ENCODE measurements at regions not wholly inside any gene's neighbourhood (a gene's known extent, or its start where the extent isn't known, plus 50 kb on each side); places are given as distances from the start of the nearest gene placed in this dataset.

GRCh38 chr5:147170603-147171002, 64.2 kb upstream of the STK32A start:
- 44 to 73% methylated on average over 4 of the region's 4 CpGs for WGBS, 2 donors
- H3K27ac ChIP-seq = no peak overlapping the region

GRCh38 chr5:147174671-147175265, 60.1 kb upstream of the STK32A start:
- intact Hi-C loops (cut with DNase I; ENCODE audit: low total_unique reads) = no loop called here
- H3K4me1 ChIP-seq = no peaks in the 10 kb centered on the region
- DNase-seq = no peak
- no peaks in the 10 kb centered on the region for H3K36me3 ChIP-seq (ENCODE audit: low read depth, missing control alignments)
- no peak overlapping the region for H3K4me3 ChIP-seq
- TF ChIP-seq POLR2A (IDR thresholded peaks at IDR 0.05) (no peak), CTCF (IDR thresholded peaks at IDR 0.05) (no peak)
- no peak overlapping the region for H3K27ac ChIP-seq
- WGBS, 2 donors = 42 to 77% methylated on average over 2 of the region's 2 CpGs
- H3K27me3 ChIP-seq = no peaks in the 10 kb centered on the region
- no peaks in the 10 kb centered on the region for H3K9me3 ChIP-seq

More at GRCh38 chr5:147170603-147171002, 64.2 kb upstream of the STK32A start:
- no peak for TF ChIP-seq CTCF (IDR thresholded peaks at IDR 0.05)
- no peak for TF ChIP-seq POLR2A (IDR thresholded peaks at IDR 0.05)
- intact Hi-C loops (cut with DNase I; ENCODE audit: low total_unique reads) = no loop called here
- Histone ChIP-seq H3K4me1 (no peaks in the 10 kb centered on the region), H3K9me3 (no peaks in the 10 kb centered on the region), H3K4me3 (no peak overlapping the region), H3K36me3 (ENCODE audit: low read depth, missing control alignments) (no peaks in the 10 kb centered on the region), H3K27me3 (no peaks in the 10 kb centered on the region)
- DNase-seq = no peak

GRCh38 chr5:147175516-147176097, 59.2 kb upstream of the STK32A start:
- Histone ChIP-seq H3K9me3 (no peaks in the 10 kb centered on the region), H3K27ac (no peak overlapping the region), H3K4me1 (no peaks in the 10 kb centered on the region), H3K36me3 (ENCODE audit: low read depth, missing control alignments) (no peaks in the 10 kb centered on the region), H3K4me3 (no peak overlapping the region), H3K27me3 (no peaks in the 10 kb centered on the region)
- intact Hi-C loops (cut with DNase I; ENCODE audit: low total_unique reads) = no loop called here
- no peak for TF ChIP-seq POLR2A (IDR thresholded peaks at IDR 0.05)
- TF ChIP-seq CTCF (IDR thresholded peaks at IDR 0.05) = no peak
- WGBS, 2 donors = 55 to 59% methylated on average over 2 of the region's 2 CpGs
- DNase-seq = no peak

- WGBS, 2 donors = 79 to 80% methylated on average over 4 of the region's 4 CpGs
- no peak overlapping the region for H3K4me3 ChIP-seq
- H3K9me3 ChIP-seq = no peaks in the 10 kb centered on the region
- no peaks in the 10 kb centered on the region for H3K27me3 ChIP-seq
- no peaks in the 10 kb centered on the region for H3K4me1 ChIP-seq
- H3K27ac ChIP-seq = no peak overlapping the region
- no peak for TF ChIP-seq POLR2A (IDR thresholded peaks at IDR 0.05)
- no peak for TF ChIP-seq CTCF (IDR thresholded peaks at IDR 0.05)
- no peak for DNase-seq
- intact Hi-C loops (cut with DNase I; ENCODE audit: low total_unique reads) = no loop called here
- no peaks in the 10 kb centered on the region for H3K36me3 ChIP-seq (ENCODE audit: low read depth, missing control alignments)
Measured at GRCh38 chr5:147176422-147176821, 58.4 kb upstream of the STK32A start.
